Skin of body (tissue), 1 donor: ENCODE measurements at regions not wholly inside any gene's neighbourhood (a gene's known extent, or its start where the extent isn't known, plus 50 kb on each side); places are given as distances from the start of the nearest gene placed in this dataset.
A peak's percentile ranks its signal among the peaks of the same experiment; 100 is the strongest.
"Not testable (repeated sequence)": the region's sequence is repeated elsewhere in the genome, so short reads cannot be mapped to it uniquely, and the experiment has no call there.

ENCODE experiments used
- DNase-seq: peaks from one replicate; lab custom pipeline; 2025; lab: John Stamatoyannopoulos, UW

- DNase-seq: no peak
Measured at GRCh38 chr10:3892440-3893425, 107.7 kb upstream of the KLF6 start.

GRCh38 chr10:3891396-3891795 lies 106.4 kb upstream of the KLF6 start:
- DNase-seq: no peak

DNA sequence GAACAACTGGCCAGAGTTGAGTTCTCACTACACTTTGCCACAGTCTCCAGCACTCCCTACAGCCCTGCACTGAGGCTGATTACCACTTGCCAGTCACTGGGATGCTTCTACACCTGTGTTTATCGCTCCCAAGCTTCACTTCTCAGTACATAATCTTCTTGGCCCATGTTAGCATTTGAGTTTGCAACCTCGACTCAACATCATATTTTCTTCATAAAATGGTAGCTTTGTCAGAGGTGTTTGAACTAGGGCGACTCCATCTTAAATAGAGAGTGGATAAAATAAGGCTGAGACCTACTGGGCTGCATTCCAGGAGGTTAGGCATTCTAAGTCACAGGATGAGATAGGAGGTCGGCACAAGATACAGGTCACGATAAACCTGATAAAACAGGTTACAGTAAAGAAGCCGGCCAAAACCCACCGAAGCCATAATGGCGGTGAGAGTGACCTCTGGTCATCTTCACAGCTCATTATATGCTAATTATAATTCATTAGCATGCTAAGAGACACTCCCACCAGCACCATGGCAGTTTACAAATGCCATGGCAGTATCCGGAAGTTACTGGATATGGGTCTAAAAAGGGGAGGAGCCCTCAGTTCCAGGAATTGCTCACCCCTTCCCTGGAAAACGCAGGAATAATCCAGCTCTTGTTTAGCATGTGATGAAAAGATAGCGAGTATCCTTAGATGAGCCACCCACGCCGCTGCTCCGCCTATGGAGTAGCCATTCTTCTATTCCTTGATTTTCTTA lies 105.8 kb upstream of the KLF6 start:
- DNase-seq: no peak

GRCh38 chr10:3889961-3890522 lies 105.0 kb upstream of the KLF6 start:
- DNase-seq: no peak

- no peak for DNase-seq
Measured at GRCh38 chr10:3887885-3888476, 103.0 kb upstream of the KLF6 start.

DNA sequence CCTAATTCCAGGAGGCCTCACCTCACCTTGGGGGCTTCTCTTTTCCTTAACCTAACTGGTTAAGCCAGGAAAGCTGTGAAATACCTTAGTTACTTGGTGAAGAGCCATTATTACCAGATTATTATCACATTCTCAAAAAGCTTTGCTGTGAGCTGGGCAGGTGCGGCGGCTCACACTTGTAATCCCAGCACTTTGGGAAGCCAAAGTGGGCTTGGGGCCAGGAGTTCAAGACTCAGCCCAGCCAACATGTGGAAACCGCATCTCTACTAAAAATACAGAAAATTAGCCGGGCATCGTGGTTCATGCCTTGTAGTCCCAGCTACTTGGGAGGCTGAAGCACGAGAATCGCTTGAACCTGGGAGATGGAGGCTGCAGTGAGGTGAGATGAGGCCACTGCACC lies 102.4 kb upstream of the KLF6 start:
- DNase-seq: no peak

DNA sequence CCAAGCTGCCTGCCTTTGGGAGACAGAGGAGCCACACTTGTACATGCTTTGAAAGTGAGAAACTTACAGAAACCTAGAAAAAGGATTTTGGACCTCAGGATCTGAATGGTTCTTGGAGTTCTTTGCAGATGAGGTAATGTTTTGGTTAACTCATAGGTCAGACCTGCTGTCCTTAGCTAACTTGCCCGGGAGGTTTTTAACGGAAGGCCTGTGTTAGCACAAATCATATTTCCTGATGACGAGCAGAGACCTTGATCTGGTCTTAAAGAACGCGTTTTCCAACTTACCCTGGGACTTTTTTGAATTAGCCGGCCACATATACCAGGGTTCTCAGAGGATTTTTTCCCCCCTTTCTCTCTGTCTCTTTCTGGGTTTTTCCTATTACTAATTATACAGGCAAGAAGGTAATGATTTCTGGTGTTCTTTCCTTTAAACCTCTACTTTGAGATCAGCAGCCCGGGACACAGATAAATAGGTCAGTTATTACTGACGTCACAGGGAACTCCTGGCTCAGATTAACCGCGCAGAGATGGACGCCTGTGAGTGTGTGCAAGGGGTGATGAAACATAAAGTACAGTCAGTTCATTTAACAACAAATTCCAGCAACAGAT lies 101.7 kb upstream of the KLF6 start:
- peak; percentile 42 for DNase-seq

- no peak for DNase-seq
Measured at GRCh38 chr10:3886191-3886590, 101.2 kb upstream of the KLF6 start.

GRCh38 chr10:3882855-3883254 lies 97.8 kb upstream of the KLF6 start:
- no peak for DNase-seq

- DNase-seq: no peak
Measured at GRCh38 chr10:3881622-3882021, 96.6 kb upstream of the KLF6 start.

DNA sequence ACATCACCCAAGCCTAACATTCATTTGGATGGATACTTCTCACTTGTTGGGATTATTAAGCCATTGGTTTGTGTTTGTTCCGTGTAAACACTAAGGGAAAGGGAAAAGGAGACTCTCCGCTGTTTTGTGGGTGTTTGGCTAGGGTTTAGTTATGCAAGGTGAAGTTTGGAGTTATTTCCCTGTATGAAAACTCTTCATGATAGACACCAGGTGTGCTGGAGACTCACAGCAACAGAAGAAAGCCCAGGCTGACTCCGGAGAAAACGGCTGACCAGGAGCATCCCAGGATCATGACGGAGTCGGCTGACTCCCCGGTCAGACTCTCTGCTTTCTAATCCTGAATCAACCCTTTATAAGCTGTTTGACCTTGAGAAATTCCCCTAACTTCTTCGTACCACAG lies 94.1 kb upstream of the KLF6 start:
- no peak for DNase-seq

DNA sequence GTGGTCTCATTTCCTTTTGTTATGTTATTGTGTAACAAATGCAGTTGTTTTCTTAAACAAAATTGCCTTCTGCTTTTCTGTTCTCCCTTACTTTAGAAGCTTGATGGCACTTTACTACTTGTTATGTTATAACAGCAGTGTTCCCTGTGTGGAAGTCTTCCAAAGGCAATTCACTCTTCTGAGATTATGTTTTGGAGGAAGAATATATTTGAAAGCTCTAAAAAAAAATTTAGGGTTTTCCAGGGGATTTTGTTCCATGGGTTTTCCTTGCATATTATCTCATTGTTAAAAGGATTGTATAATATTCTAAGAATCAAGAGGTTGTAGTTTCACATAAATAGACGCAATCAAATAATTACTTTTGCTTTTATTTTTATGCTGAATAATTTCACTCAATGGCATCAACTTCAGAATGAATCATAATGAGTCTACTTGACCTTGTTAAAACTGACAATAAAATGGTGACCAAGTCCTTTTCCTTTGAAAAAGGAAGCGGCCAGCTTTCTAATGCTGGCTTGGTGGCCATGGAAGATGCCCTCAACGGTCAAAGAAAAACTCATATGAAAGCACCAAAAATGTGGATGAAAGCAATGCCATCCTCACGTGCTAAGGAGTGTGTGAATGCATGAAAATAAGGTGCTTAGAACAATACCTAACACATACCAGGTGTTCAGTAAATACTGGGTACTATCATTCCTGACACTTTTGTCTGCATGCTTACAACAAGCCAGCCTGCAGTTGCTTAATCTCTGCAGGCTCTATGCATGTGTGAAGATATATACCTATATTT lies 92.4 kb upstream of the KLF6 start:
- DNase-seq: no peak

- DNase-seq: no peak
Measured at GRCh38 chr10:3876350-3876962, 91.4 kb upstream of the KLF6 start.

- no peak for DNase-seq
Measured at GRCh38 chr10:3875842-3876235, 90.8 kb upstream of the KLF6 start.

DNA sequence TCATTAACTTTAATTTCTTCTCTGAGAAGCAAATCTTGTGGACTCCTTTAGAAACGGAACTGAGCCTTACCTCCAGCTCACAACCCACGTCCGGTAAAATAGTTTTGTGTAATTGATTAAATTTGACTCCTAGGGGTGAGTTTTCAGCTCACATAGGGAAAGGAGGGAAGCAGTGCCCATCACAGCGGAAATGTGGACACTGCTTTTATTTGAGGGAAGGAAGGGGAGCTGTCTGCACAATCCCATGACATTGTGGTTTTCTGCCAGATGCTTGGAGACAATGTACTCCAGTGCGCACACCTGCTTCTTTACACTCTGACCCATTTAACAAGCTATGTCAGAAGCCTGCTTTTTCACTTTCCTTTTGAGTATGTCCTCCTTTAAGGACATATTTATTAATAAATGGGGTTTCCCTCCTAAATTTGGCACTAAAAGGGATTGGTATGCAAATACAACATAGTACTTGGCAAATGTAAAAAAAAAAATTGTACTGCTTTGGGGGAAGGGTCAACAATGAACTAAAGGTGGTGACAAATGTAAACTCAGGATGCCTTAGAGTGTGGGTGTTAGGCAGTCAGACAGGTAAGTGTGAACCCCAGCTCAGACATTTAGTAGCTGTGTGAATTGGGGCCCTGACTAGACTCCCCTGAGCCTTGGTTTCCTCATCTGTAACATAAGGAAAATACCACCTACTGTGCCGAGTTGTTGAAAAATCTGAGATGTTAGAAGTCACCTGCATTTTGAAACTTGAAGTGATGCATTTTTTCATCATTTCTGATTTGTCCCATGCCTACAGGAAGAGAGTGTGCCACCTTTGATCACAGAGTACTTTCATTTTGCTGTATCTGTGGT lies 90.2 kb upstream of the KLF6 start:
- peak; percentile 21 for DNase-seq

DNA sequence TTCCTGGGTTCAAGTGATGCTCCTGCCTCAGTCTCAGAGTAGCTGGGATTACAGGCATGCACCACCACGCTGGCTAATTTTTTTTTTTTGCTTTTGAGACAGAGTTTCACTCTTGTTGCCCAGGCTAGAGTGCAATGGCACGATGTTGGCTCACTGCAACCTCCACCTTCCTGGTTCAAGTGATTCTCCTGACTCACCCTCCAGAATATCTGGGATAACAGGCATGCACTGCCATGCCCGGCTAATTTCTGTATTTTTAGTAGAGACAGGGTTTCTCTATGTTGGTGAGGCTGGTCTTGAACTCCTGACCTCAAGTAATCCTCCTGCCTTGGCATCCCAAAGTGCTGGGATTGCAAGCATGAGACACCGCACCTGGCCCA lies 89.6 kb upstream of the KLF6 start:
- not testable (repeated sequence) for DNase-seq

- peak; percentile 77 for DNase-seq
Measured at GRCh38 chr10:3873728-3874461, 88.9 kb upstream of the KLF6 start.

DNA sequence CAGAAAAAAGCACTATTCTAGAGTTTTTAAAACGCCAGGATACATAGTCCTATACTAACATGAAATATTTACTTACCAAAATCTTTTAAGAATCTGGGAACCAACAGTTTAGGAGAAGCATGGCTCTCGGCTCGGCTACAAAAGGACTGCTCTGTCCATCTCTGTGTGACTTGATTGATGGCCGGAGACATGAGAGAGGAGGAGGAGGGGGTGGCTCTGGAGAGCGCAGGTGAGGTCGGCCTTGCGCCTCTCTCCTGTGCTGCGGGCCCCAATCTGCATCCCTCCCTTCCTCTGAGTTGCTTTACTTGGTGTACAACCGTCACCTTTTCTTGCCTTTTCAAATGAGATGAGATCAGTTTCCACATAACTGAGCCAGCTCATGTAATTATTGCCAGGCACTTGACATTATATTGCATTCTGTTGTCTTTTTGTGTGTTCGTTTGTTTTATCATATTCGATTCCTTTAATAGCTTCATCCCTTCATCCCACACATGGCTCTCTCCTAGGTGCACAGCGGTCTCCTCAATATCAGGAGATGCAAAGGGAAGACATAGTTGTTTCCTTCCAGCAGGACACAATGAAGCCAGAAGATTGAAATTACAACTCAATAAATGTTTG lies 87.8 kb upstream of the KLF6 start:
- no peak for DNase-seq
